Neural progenitor cell (in vitro differentiated cells): ENCODE measurements at regions not wholly inside any gene's neighbourhood (a gene's known extent, or its start where the extent isn't known, plus 50 kb on each side); places are given as distances from the start of the nearest gene placed in this dataset.

Source experiments
- DNase-seq: peaks from one replicate; pipeline ENCODE4 v3.0.0-alpha.2; 2016; ENCODE audit warnings: low spot score
- H2AFZ ChIP-seq: fragments of 200-600 bp; sonication (generic); replicated peaks from 2 replicates; pipeline ENCODE4 v1.6.1; 2016; ENCODE audit warnings: antibody characterized with exemption
- H3F3A ChIP-seq: fragments of 200-600 bp; sonication (generic); 2 replicates; pipeline ENCODE4 v1.6.1; 2016; ENCODE audit warnings: antibody characterized with exemption, low read depth
- H3K27ac ChIP-seq: fragments of 200-600 bp; sonication (generic); 2 replicates; pipeline ENCODE4 v1.5.1; 2016; ENCODE audit warnings: mild to moderate bottlenecking
- H3K27me3 ChIP-seq: fragments of 200-600 bp; sonication (generic); 2 replicates; pipeline ENCODE4 v1.6.1; 2016; ENCODE audit warnings: mild to moderate bottlenecking, moderate library complexity
- H3K36me3 ChIP-seq: fragments of 200-600 bp; sonication (generic); 2 replicates; pipeline ENCODE4 v1.5.1; 2016
- H3K4me1 ChIP-seq: fragments of 200-600 bp; sonication (generic); 2 replicates; pipeline ENCODE4 v1.6.1; 2016; ENCODE audit warnings: mixed run types
- H3K4me2 ChIP-seq: fragments of 200-600 bp; sonication (generic); 2 replicates; pipeline ENCODE4 v1.6.1; 2016
- H3K4me3 ChIP-seq: fragments of 200-600 bp; sonication (generic); 2 replicates; pipeline ENCODE4 v1.5.1; 2016
- H3K79me2 ChIP-seq: fragments of 200-600 bp; sonication (generic); 2 replicates; pipeline ENCODE4 v1.6.1; 2016; ENCODE audit warnings: low read depth
- H3K9ac ChIP-seq: fragments of 200-600 bp; sonication (generic); 2 replicates; pipeline ENCODE4 v1.6.1; 2016
- H3K9me3 ChIP-seq: fragments of 200-600 bp; sonication (generic); 2 replicates; pipeline ENCODE4 v1.5.1; 2016; ENCODE audit warnings: low read depth
- H4K20me1 ChIP-seq: fragments of 200-600 bp; sonication (generic); 2 replicates; pipeline ENCODE4 v1.6.1; 2016; ENCODE audit warnings: low read depth
- H3K27ac Mint-ChIP-seq: 3 replicates; pipeline ENCODE4 v1.8.0; 2021; ENCODE audit warnings: mixed read lengths
- H3K27me3 Mint-ChIP-seq: 2 replicates; pipeline ENCODE4 v1.8.0; 2022; ENCODE audit warnings: low read depth, mild to moderate bottlenecking, inconsistent platforms, moderate library complexity, mixed read lengths; ENCODE audit not compliant: insufficient read depth
- H3K36me3 Mint-ChIP-seq: 3 replicates; pipeline ENCODE4 v1.8.0; 2021; ENCODE audit warnings: mixed read lengths
- H3K4me1 Mint-ChIP-seq: 3 replicates; pipeline ENCODE4 v1.8.0; 2021; ENCODE audit warnings: mixed read lengths
- H3K4me3 Mint-ChIP-seq: 3 replicates; pipeline ENCODE4 v1.8.0; 2021; ENCODE audit warnings: mild to moderate bottlenecking, moderate library complexity, mixed read lengths
- H3K9me3 Mint-ChIP-seq: 3 replicates; pipeline ENCODE4 v1.8.0; 2020; ENCODE audit warnings: mixed read lengths
- EZH2 ChIP-seq: fragments of 200-600 bp; sonication (generic); IDR thresholded peaks from 2 replicates; pipeline ENCODE4 v1.6.1; 2017; ENCODE audit warnings: antibody characterized with exemption, mild to moderate bottlenecking, moderate library complexity
- EZH2phosphoT487 ChIP-seq: fragments of 200-600 bp; sonication (generic); IDR thresholded peaks from 2 replicates; pipeline ENCODE4 v1.6.1; 2017; ENCODE audit warnings: antibody characterized with exemption
- TF ChIP-seq, protein P1 (sequence below): fragments of 200-600 bp; sonication (generic); IDR thresholded peaks from 2 replicates; pipeline ENCODE4 v1.5.1; 2017; ENCODE audit warnings: antibody characterized with exemption, mild to moderate bottlenecking

DNA sequence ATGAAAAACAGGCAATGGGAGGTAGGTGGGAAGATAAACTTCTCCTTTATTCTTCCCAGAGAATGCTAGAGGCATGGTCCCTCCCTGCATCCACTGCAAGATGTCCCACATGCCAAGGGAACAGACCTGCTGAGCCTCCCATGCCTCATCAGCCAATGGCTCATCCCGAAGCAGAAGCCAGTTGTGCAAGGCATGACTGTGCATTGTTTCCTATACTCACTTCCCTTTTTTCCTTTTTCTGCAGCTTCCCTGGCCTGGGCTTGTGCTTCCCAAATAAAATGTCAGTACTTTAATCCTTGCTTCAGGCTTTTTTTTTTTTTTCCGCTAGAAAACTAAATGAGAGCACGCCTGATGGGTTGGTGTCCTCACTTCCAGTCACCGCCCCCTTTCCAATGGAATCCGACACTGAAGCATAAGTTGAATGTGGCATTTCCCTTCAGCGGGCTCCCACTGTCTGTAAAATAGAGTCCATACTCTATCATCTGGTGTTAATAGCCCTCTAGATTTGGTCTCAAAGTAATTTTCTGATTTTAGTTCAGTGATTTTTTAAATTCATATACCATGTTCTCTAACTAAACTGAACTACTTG lies 239.0 kb upstream of the JADE1 start:
- TF ChIP-seq, protein P1, sequence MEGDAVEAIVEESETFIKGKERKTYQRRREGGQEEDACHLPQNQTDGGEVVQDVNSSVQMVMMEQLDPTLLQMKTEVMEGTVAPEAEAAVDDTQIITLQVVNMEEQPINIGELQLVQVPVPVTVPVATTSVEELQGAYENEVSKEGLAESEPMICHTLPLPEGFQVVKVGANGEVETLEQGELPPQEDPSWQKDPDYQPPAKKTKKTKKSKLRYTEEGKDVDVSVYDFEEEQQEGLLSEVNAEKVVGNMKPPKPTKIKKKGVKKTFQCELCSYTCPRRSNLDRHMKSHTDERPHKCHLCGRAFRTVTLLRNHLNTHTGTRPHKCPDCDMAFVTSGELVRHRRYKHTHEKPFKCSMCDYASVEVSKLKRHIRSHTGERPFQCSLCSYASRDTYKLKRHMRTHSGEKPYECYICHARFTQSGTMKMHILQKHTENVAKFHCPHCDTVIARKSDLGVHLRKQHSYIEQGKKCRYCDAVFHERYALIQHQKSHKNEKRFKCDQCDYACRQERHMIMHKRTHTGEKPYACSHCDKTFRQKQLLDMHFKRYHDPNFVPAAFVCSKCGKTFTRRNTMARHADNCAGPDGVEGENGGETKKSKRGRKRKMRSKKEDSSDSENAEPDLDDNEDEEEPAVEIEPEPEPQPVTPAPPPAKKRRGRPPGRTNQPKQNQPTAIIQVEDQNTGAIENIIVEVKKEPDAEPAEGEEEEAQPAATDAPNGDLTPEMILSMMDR, result no peak
- TF ChIP-seq EZH2phosphoT487 (no peak), EZH2 (no peak)
- H3K27me3 Mint-ChIP-seq, result no peaks in the 10 kb centered on the region
- Histone ChIP-seq H3K79me2 (no peaks in the 10 kb centered on the region), H3K9me3 (no peaks in the 10 kb centered on the region), H3K4me1 (peaks cover 19% of the 10 kb centered on the region), H3K27ac (no peak overlapping the region), H3K36me3 (no peaks in the 10 kb centered on the region), H2AFZ (no peak overlapping the region), H4K20me1 (no peaks in the 10 kb centered on the region), H3F3A (peaks cover 2% of the 10 kb centered on the region), H3K4me2 (no peak overlapping the region), H3K4me3 (no peak overlapping the region), H3K9ac (no peak overlapping the region), H3K27me3 (no peaks in the 10 kb centered on the region)
- no peaks in the 10 kb centered on the region for H3K9me3 Mint-ChIP-seq
- H3K4me1 Mint-ChIP-seq, result peaks cover 21% of the 10 kb centered on the region
- H3K27ac Mint-ChIP-seq, result no peak overlapping the region
- DNase-seq, result no peak
- no peaks in the 10 kb centered on the region for H3K36me3 Mint-ChIP-seq
- H3K4me3 Mint-ChIP-seq, result no peak overlapping the region

DNA sequence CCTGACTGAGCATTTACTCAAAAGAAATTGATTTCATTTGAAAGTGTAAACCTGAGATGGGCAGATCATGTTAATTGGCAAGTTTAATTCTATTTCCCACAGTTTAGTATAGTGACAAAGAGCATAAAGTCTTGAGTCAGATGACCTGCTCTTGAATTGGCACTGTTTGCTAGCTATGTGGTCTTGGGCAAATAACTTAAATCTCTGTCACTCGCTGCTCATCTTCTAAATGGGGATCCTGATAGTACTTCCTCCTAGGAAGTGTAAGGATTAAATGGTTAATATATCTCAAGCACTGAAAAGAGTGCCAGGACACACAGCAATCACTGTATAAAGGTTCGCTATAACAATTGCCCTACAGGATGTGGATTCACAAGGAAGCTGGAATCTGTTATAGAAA lies 242.8 kb upstream of the JADE1 start:
- Mint-ChIP-seq H3K4me1 (peaks cover 16% of the 10 kb centered on the region), H3K9me3 (no peaks in the 10 kb centered on the region)
- no peak overlapping the region for H3K9ac ChIP-seq

DNA sequence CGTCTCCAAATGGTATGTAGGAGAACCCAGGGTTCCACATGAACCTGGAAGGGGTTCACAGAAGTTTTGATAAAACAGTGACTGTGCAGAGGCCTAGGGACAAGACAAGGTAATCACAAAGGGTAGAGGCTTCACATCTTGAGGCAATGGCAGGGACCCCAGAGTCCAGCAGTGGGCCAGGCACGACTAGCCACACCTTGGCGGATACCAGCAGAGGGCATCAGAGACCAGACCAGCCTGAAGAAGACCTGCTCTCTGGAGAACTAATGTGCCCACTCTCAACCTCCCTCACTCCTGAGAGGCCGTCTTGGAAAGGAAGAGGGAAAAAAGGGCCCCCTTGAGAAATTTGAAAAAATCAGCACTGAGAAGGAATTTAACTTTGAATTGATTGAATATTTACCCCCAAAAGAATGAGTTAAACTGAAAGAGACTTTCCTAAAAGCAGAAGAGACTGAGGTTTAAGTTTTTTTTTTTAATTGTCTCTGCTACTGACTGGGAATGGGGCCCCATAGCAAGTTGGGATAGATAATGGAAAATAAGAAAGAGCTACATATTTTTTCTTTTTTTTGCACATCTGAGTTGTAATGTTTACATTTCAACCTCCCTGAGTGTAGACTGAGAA lies 243.8 kb upstream of the JADE1 start:
- peak; percentile 79 for DNase-seq
- H2AFZ ChIP-seq, result no peak overlapping the region
- H3F3A ChIP-seq, result peaks cover 2% of the 10 kb centered on the region
- Mint-ChIP-seq H3K9me3 (no peaks in the 10 kb centered on the region), H3K4me3 (no peak overlapping the region), H3K36me3 (no peaks in the 10 kb centered on the region), H3K27ac (peak overlapping the region; percentile 15), H3K4me1 (peaks cover 11% of the 10 kb centered on the region), H3K27me3 (peaks cover 2% of the 10 kb centered on the region)
- no peaks in the 10 kb centered on the region for H4K20me1 ChIP-seq
- no peaks in the 10 kb centered on the region for H3K79me2 ChIP-seq
- no peaks in the 10 kb centered on the region for H3K27me3 ChIP-seq
- no peaks in the 10 kb centered on the region for H3K9me3 ChIP-seq
- no peaks in the 10 kb centered on the region for H3K36me3 ChIP-seq
- no peak overlapping the region for H3K9ac ChIP-seq
- H3K27ac ChIP-seq, result no peak overlapping the region
- H3K4me1 ChIP-seq, result peaks cover 14% of the 10 kb centered on the region
- H3K4me2 ChIP-seq, result no peak overlapping the region
- H3K4me3 ChIP-seq, result no peak overlapping the region
- TF ChIP-seq, protein P1, result peak; percentile 75
- no peak for TF ChIP-seq EZH2phosphoT487
- TF ChIP-seq EZH2, result no peak

More for the DNA sequence above, 242.8 kb upstream of the JADE1 start:
- Histone ChIP-seq H3K9me3 (no peaks in the 10 kb centered on the region), H3K4me3 (no peak overlapping the region), H3K4me1 (peaks cover 9% of the 10 kb centered on the region), H3K79me2 (no peaks in the 10 kb centered on the region), H2AFZ (no peak overlapping the region), H3K36me3 (no peaks in the 10 kb centered on the region), H3K27ac (no peak overlapping the region), H3F3A (peaks cover 2% of the 10 kb centered on the region), H3K4me2 (no peak overlapping the region), H4K20me1 (no peaks in the 10 kb centered on the region), H3K27me3 (no peaks in the 10 kb centered on the region)
- DNase-seq, result no peak
- H3K36me3 Mint-ChIP-seq, result no peaks in the 10 kb centered on the region
- TF ChIP-seq, protein P1, result no peak
- TF ChIP-seq EZH2, result no peak
- no peak for TF ChIP-seq EZH2phosphoT487
- H3K4me3 Mint-ChIP-seq, result no peak overlapping the region
- H3K27me3 Mint-ChIP-seq, result peaks cover 2% of the 10 kb centered on the region
- H3K27ac Mint-ChIP-seq, result no peak overlapping the region
